Activated T-helper 17 cell treated with anti-CD3 and anti-CD28 coated beads, Interleukin-2, amount 50 U/mL, for 72 hours (primary cell): ENCODE measurements at regions not wholly inside any gene's neighbourhood (a gene's known extent, or its start where the extent isn't known, plus 50 kb on each side); places are given as distances from the start of the nearest gene placed in this dataset.

Experiments used
- ATAC-seq: fragments of 150-1000 bp; cut with Tn5 transposase; replicated peaks from 2 replicates; pipeline ENCODE4 v1.10.0; 2021; ENCODE audit warnings: mild to moderate bottlenecking, moderate library complexity
- H3K27ac Mint-ChIP-seq: one replicate; pipeline ENCODE4 v1.8.0; 2022; ENCODE audit warnings: mixed read lengths
- H3K27me3 Mint-ChIP-seq: one replicate; pipeline ENCODE4 v1.8.0; 2022; ENCODE audit warnings: mixed read lengths
- H3K36me3 Mint-ChIP-seq: one replicate; pipeline ENCODE4 v1.8.0; 2022; ENCODE audit warnings: low read depth, mild to moderate bottlenecking, mixed read lengths
- H3K4me1 Mint-ChIP-seq: one replicate; pipeline ENCODE4 v1.8.0; 2022; ENCODE audit warnings: mixed read lengths
- H3K4me3 Mint-ChIP-seq: one replicate; pipeline ENCODE4 v1.8.0; 2022; ENCODE audit warnings: mild to moderate bottlenecking, mixed read lengths
- H3K9me3 Mint-ChIP-seq: one replicate; pipeline ENCODE4 v1.8.0; 2022; ENCODE audit warnings: mixed read lengths

GRCh38 chr11:115100706-115101105 lies 403.5 kb downstream of the CADM1 start:
- ATAC-seq: no peak
- H3K27me3 Mint-ChIP-seq: peaks cover 7% of the 10 kb centered on the region
- H3K4me3 Mint-ChIP-seq: no peak overlapping the region
- H3K36me3 Mint-ChIP-seq: no peaks in the 10 kb centered on the region
- H3K9me3 Mint-ChIP-seq: peaks cover 7% of the 10 kb centered on the region
- H3K27ac Mint-ChIP-seq: no peak overlapping the region
- no peaks in the 10 kb centered on the region for H3K4me1 Mint-ChIP-seq

GRCh38 chr11:115103921-115104320 lies 400.3 kb downstream of the CADM1 start:
- Mint-ChIP-seq H3K4me1 (no peaks in the 10 kb centered on the region), H3K9me3 (peaks cover 6% of the 10 kb centered on the region), H3K27ac (no peak overlapping the region), H3K4me3 (no peak overlapping the region), H3K27me3 (peaks cover 12% of the 10 kb centered on the region), H3K36me3 (no peaks in the 10 kb centered on the region)
- no peak for ATAC-seq

GRCh38 chr11:115104851-115105453 lies 399.3 kb downstream of the CADM1 start:
- no peaks in the 10 kb centered on the region for H3K9me3 Mint-ChIP-seq
- no peak overlapping the region for H3K4me3 Mint-ChIP-seq
- ATAC-seq: no peak
- peaks cover 6% of the 10 kb centered on the region for H3K27me3 Mint-ChIP-seq
- no peaks in the 10 kb centered on the region for H3K4me1 Mint-ChIP-seq
- no peaks in the 10 kb centered on the region for H3K36me3 Mint-ChIP-seq
- no peak overlapping the region for H3K27ac Mint-ChIP-seq

GRCh38 chr11:115111066-115111465 lies 393.1 kb downstream of the CADM1 start:
- Mint-ChIP-seq H3K9me3 (no peaks in the 10 kb centered on the region), H3K4me3 (no peak overlapping the region), H3K4me1 (no peaks in the 10 kb centered on the region), H3K27me3 (peaks cover 6% of the 10 kb centered on the region), H3K36me3 (no peaks in the 10 kb centered on the region), H3K27ac (no peak overlapping the region)
- ATAC-seq: no peak

GRCh38 chr11:115112754-115113153 lies 391.5 kb downstream of the CADM1 start:
- no peak overlapping the region for H3K4me3 Mint-ChIP-seq
- no peaks in the 10 kb centered on the region for H3K27me3 Mint-ChIP-seq
- H3K27ac Mint-ChIP-seq: no peak overlapping the region
- no peak for ATAC-seq
- no peaks in the 10 kb centered on the region for H3K36me3 Mint-ChIP-seq
- H3K9me3 Mint-ChIP-seq: no peaks in the 10 kb centered on the region
- H3K4me1 Mint-ChIP-seq: no peaks in the 10 kb centered on the region

GRCh38 chr11:115117956-115118493 lies 386.2 kb downstream of the CADM1 start:
- H3K9me3 Mint-ChIP-seq: no peaks in the 10 kb centered on the region
- H3K27me3 Mint-ChIP-seq: no peaks in the 10 kb centered on the region
- H3K4me1 Mint-ChIP-seq: no peaks in the 10 kb centered on the region
- H3K27ac Mint-ChIP-seq: no peak overlapping the region
- no peak overlapping the region for H3K4me3 Mint-ChIP-seq
- ATAC-seq: no peak
- H3K36me3 Mint-ChIP-seq: no peaks in the 10 kb centered on the region

- Mint-ChIP-seq H3K4me1 (no peaks in the 10 kb centered on the region), H3K27me3 (no peaks in the 10 kb centered on the region), H3K9me3 (no peaks in the 10 kb centered on the region), H3K36me3 (no peaks in the 10 kb centered on the region), H3K27ac (no peak overlapping the region), H3K4me3 (no peak overlapping the region)
- ATAC-seq: no peak
Measured at GRCh38 chr11:115119146-115119545, 385.1 kb downstream of the CADM1 start.
